HepG2 (cell line): ENCODE measurements at regions not wholly inside any gene's neighbourhood (a gene's known extent, or its start where the extent isn't known, plus 50 kb on each side); places are given as distances from the start of the nearest gene placed in this dataset.

Experiments used
- ATAC-seq: fragments of 200-7000 bp; cut with Tn5 transposase; 3 replicates; pipeline ENCODE4 v1.9.1; 2020; ENCODE audit warnings: mild to moderate bottlenecking, moderate library complexity
- BruUV-seq: library from RNA; stranded (reverse); fragments of 400-500 nt; replicated peaks from 2 replicates; lab custom pipeline; 2021; lab: Mats Ljungman, UMichigan
- CTCF ChIA-PET: fragments of 300-600 bp; formaldehyde crosslinking; extraction: SDS; loops from one replicate; lab custom pipeline; 2021; ENCODE audit warnings: low total read pairs, inconsistent platforms, low intra/inter-chr PET ratio; lab: Yijun Ruan, JAX
- POLR2A ChIA-PET: fragments of 350-600 bp; sonication (Branson Sonifier 250); formaldehyde crosslinking; loops from one replicate; lab custom pipeline; 2020; ENCODE audit warnings: antibody characterized with exemption, inconsistent platforms; lab: Yijun Ruan, JAX
- DNase-seq: peaks from one replicate; pipeline ENCODE4 v3.0.0-alpha.2; 2015; ENCODE audit warnings: low spot score
- FAIRE-seq: peaks from 3 replicates; lab custom pipeline; 2011; peaks lifted over from hg19 to GRCh38; lab: Jason Lieb, UNC
- H2AFZ ChIP-seq: one replicate; pipeline ENCODE4 v1.6.1; 2011; ENCODE audit warnings: low read length, inconsistent platforms
- H3K27ac ChIP-seq: fragments of 300-600 bp; 3 replicates; pipeline ENCODE4 v1.8.0; 2011; ENCODE audit warnings: mixed run types, mild to moderate bottlenecking, mixed read lengths, low read length, inconsistent platforms; ENCODE audit not compliant: insufficient read depth; ENCODE audit errors: extremely low read length
- H3K27me3 ChIP-seq, 2 experiments: fragments of 200-600 bp in 1 of 2; 2 replicates in 1 of 2; 3 replicates in 1 of 2; pipeline versions ENCODE4 v1.6.0 to v1.8.0; 2011; ENCODE audit warnings: low read length in 2 of 2, mild to moderate bottlenecking in 2 of 2, moderate library complexity in 2 of 2, inconsistent platforms in 1 of 2; ENCODE audit not compliant: insufficient read depth in 2 of 2, control insufficient read depth in 1 of 2
- H3K36me3 ChIP-seq, 2 experiments: fragments of 200-600 bp in 1 of 2; replicated peaks in 1 of 2; 2 replicates in 1 of 2; 3 replicates in 1 of 2; pipeline versions ENCODE4 v1.5.1 to v1.8.0; 2011; ENCODE audit warnings: low read length in 2 of 2, inconsistent platforms in 1 of 2; ENCODE audit not compliant: insufficient read depth in 2 of 2, control insufficient read depth in 1 of 2
- H3K4me1 ChIP-seq: 2 replicates; pipeline ENCODE4 v1.5.1; 2012; ENCODE audit warnings: low read length, inconsistent platforms; ENCODE audit not compliant: insufficient read depth
- H3K4me2 ChIP-seq: 2 replicates; pipeline ENCODE4 v1.6.0; 2011; ENCODE audit warnings: low read depth, low read length, inconsistent platforms
- H3K4me3 ChIP-seq, 3 experiments: fragments of 200-600 bp in 1 of 3; sonication (generic), shearing (Covaris generic) in 1 of 3; replicated peaks in 1 of 3; 2 replicates each; pipeline ENCODE4 v1.5.1; 2011 to 2016; ENCODE audit warnings: low read length in 3 of 3, inconsistent platforms in 2 of 3, low read depth in 2 of 3, mild to moderate bottlenecking in 2 of 3, control low read depth in 1 of 3, mixed read lengths in 1 of 3; ENCODE audit not compliant: insufficient read depth in 1 of 3
- H3K79me2 ChIP-seq: one replicate; pipeline ENCODE4 v1.6.1; 2011; ENCODE audit warnings: low read length, inconsistent platforms; ENCODE audit not compliant: insufficient read depth
- H3K9ac ChIP-seq: 2 replicates; pipeline ENCODE4 v1.6.0; 2011; ENCODE audit warnings: mild to moderate bottlenecking, low read depth, low read length, inconsistent platforms; ENCODE audit not compliant: insufficient read depth
- H3K9me3 ChIP-seq: 2 replicates; pipeline ENCODE4 v1.5.1; 2012; ENCODE audit warnings: mild to moderate bottlenecking, low read length
- H4K20me1 ChIP-seq: 2 replicates; pipeline ENCODE4 v1.6.0; 2011; ENCODE audit warnings: inconsistent platforms, mild to moderate bottlenecking, low read length, moderate library complexity; ENCODE audit not compliant: insufficient read depth
- EP300 ChIP-seq, 3 experiments: sonication (generic) in 1 of 3; formaldehyde crosslinking in 1 of 3; IDR thresholded peaks; 2 replicates each; pipeline versions ENCODE4 v1.5.1 to v1.6.1; 2011 to 2020; ENCODE audit warnings: low read depth in 2 of 3, low read length in 2 of 3, borderline replicate concordance in 1 of 3, improper control_type of control experiment in 1 of 3, mild to moderate bottlenecking in 1 of 3, missing genetic modification reagents in 1 of 3, moderate library complexity in 1 of 3
- FOXK1 ChIP-seq: sonication (generic); formaldehyde crosslinking; IDR thresholded peaks from 2 replicates; pipeline ENCODE4 v1.4.0; 2020; ENCODE audit warnings: low read depth, missing genetic modification reagents, borderline replicate concordance
- MEIS1 ChIP-seq: sonication (generic); formaldehyde crosslinking; IDR thresholded peaks from 2 replicates; pipeline ENCODE4 v1.9.0; 2021; ENCODE audit warnings: mild to moderate bottlenecking, missing genetic modification reagents, moderate library complexity, borderline replicate concordance
- SATB2 ChIP-seq: sonication (generic); formaldehyde crosslinking; IDR thresholded peaks from 2 replicates; pipeline ENCODE4 v1.5.0; 2020; ENCODE audit warnings: missing genetic modification reagents
- SKIL ChIP-seq: sonication (generic); formaldehyde crosslinking; IDR thresholded peaks from 2 replicates; pipeline ENCODE4 v1.8.0; 2022; ENCODE audit warnings: missing genetic modification reagents, mild to moderate bottlenecking, moderate library complexity, borderline replicate concordance
- TOE1 ChIP-seq: sonication (generic); formaldehyde crosslinking; IDR thresholded peaks from 2 replicates; pipeline ENCODE4 v1.4.0; 2020; ENCODE audit warnings: mild to moderate bottlenecking, missing genetic modification reagents
- ZBTB20 ChIP-seq: sonication (generic); formaldehyde crosslinking; IDR thresholded peaks from 2 replicates; pipeline ENCODE4 v1.8.1; 2023; ENCODE audit warnings: missing genetic modification reagents, low read depth, mild to moderate bottlenecking, borderline replicate concordance
- ZNF207 ChIP-seq: fragments of 450-650 bp; IDR thresholded peaks from 2 replicates; pipeline ENCODE4 v1.6.1; 2016; ENCODE audit warnings: antibody characterized with exemption, borderline replicate concordance
- ZNF496 ChIP-seq: sonication (generic); formaldehyde crosslinking; IDR thresholded peaks from 2 replicates; pipeline ENCODE4 v1.8.1; 2023; ENCODE audit warnings: mild to moderate bottlenecking, moderate library complexity, missing genetic modification reagents; ENCODE audit not compliant: insufficient replicate concordance
- ZNF660 ChIP-seq: sonication (generic); formaldehyde crosslinking; IDR thresholded peaks from 2 replicates; pipeline ENCODE4 v1.5.1; 2020; ENCODE audit warnings: mild to moderate bottlenecking, low read depth, missing genetic modification reagents, borderline replicate concordance
- ZZZ3 ChIP-seq: sonication (generic); formaldehyde crosslinking; IDR thresholded peaks from 2 replicates; pipeline ENCODE4 v1.4.0; 2020; ENCODE audit warnings: missing genetic modification reagents, mild to moderate bottlenecking, borderline replicate concordance
- WGBS: methylation state at CpG from one replicate; pipeline ENCODE4 v1.1.6; 2017; ENCODE audit warnings: low lambda C conversion rate; 5-methylcytosine and 5-hydroxymethylcytosine counted together
- in situ Hi-C: cut with HindIII; loops from 2 replicates; pipeline ENCODE4 v1.10.0; 2017; ENCODE audit warnings: low pct_unique_long_range_greater_than_20kb; ENCODE audit not compliant: extremely low pct_ligation_motif_present
- intact Hi-C: fragments of 100-400 bp; cut with micrococcal nuclease; formaldehyde crosslinking; loops from one replicate; pipeline ENCODE4 v1.10.0; 2022; ENCODE audit not compliant: unreplicated experiment

- BruUV-seq: no TSS peak
- CTCF ChIA-PET: no interaction called here
These were observed 217.4 kb downstream of the DIPK2A start for GRCh38 chr3:144189044-144189443.

DNA sequence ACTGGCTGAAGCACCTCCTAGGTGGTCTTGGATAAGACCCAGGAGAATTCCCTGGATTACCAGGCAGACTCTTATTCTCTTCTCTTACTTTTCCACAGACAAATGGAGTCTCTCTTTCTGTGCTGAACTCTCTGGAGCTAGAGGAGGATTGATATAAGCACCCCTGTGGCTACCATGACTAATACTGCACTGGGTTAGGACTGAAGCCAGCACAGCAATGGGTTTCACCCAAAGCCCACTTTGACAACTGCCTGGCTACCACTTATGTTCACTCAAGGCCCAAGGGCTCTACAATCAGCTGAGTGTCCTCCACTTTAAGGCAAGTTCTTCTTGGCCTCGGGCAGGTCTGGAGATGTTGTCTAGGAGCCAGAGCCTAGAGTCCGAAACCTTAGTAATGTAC, 225.5 kb downstream of the DIPK2A start:
- CTCF ChIA-PET: no interaction called here

More at GRCh38 chr3:144189044-144189443, 217.4 kb downstream of the DIPK2A start:
- H3K4me1 ChIP-seq: no peaks in the 10 kb centered on the region
- ATAC-seq (no peak), FAIRE-seq (no peak), DNase-seq (no peak)
- TF ChIP-seq ZZZ3 (CRISPR knock-in tag): no peak
- TF ChIP-seq SATB2 (CRISPR knock-in tag): no peak
- H3K27me3 ChIP-seq: no peaks in the 10 kb centered on the region
- in situ Hi-C loops: no loop called here
- H4K20me1 ChIP-seq: no peaks in the 10 kb centered on the region
- POLR2A ChIA-PET: no interaction called here
- no peak overlapping the region for H3K9ac ChIP-seq
- no peaks in the 10 kb centered on the region for H3K36me3 ChIP-seq
- intact Hi-C loops: no loop called here
- WGBS: 56% methylated on average over 2 of the region's 2 CpGs
- no peak overlapping the region for H2AFZ ChIP-seq
- H3K79me2 ChIP-seq: no peaks in the 10 kb centered on the region
- H3K4me2 ChIP-seq: no peak overlapping the region
- no peak overlapping the region for H3K4me3 ChIP-seq
- H3K9me3 ChIP-seq: peaks cover 56% of the 10 kb centered on the region
- no peak overlapping the region for H3K27ac ChIP-seq

More for the DNA sequence above, 225.5 kb downstream of the DIPK2A start:
- no peaks in the 10 kb centered on the region for H3K27me3 ChIP-seq
- no peaks in the 10 kb centered on the region for H3K4me1 ChIP-seq
- no peaks in the 10 kb centered on the region for H4K20me1 ChIP-seq
- ATAC-seq (no peak), DNase-seq (no peak), FAIRE-seq (no peak)
- in situ Hi-C loops: no loop called here
- no peak overlapping the region for H3K9ac ChIP-seq
- TF ChIP-seq ZBTB20 (CRISPR knock-in tag): no peak
- TF ChIP-seq SKIL (CRISPR knock-in tag): no peak
- no peak for TF ChIP-seq FOXK1 (CRISPR knock-in tag)
- no peak for TF ChIP-seq ZNF660 (CRISPR knock-in tag)
- no peak for TF ChIP-seq ZNF496 (CRISPR knock-in tag)
- no peak for TF ChIP-seq ZNF207
- TF ChIP-seq EP300 (IDR thresholded peaks at IDR 0.05; ENCODE audit: low read depth in 2 of 2, low read length in 2 of 2): no peak
- TF ChIP-seq EP300 (CRISPR knock-in tag; IDR thresholded peaks at IDR 0.05; ENCODE audit: borderline replicate concordance): no peak
- no peak for TF ChIP-seq TOE1
- no peak for TF ChIP-seq MEIS1 (CRISPR knock-in tag)
- intact Hi-C loops: no loop called here
- peaks cover 49% of the 10 kb centered on the region for H3K9me3 ChIP-seq
- H3K4me2 ChIP-seq: no peak overlapping the region
- no peaks in the 10 kb centered on the region for H3K36me3 ChIP-seq
- H3K4me3 ChIP-seq: no peak overlapping the region
- H3K27ac ChIP-seq: no peak overlapping the region
- WGBS: 49% methylated on average over 2 of the region's 2 CpGs
- no peaks in the 10 kb centered on the region for H3K79me2 ChIP-seq
- no TSS peak for BruUV-seq
- POLR2A ChIA-PET: no interaction called here
- no peak overlapping the region for H2AFZ ChIP-seq
